ENCODE measurements at regions not wholly inside any gene's neighbourhood (a gene's known extent, or its start where the extent isn't known, plus 50 kb on each side); places are given as distances from the start of the nearest gene placed in this dataset.

DNA sequence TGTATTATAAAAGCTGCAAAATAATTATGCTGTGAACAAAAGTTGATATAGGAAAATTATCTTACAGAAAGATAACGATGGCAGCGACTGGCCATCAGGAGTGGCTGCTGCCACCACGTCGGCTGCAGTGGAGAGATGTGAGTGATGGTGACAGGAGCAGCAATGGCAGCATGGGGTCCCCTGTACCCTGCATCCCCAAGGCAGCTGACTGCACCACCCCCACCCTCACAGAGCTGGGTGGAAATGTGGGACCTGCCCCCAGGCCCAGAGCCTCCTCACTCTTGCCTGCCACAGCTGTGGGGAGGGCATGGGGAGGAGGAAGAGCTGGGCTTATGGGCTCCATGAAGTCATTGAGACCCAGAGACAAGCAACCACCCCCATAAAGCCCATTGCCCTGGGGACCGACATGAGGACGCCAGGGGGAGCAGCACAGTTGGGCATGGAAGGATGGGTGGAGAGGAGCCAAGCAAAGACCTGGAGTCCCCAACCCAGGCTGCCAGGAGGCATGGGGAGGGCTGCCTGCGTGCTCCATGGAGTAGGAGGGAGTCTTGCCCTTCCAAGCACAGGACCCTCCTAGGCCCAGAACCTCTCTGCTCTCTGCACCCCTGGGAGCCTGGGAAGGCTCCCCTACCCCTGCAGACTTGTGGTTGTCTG is 1090.5 kb downstream of the PCDH18 start:
- Histone ChIP-seq H3K4me1 (no peaks in the 10 kb centered on the region), H3K9me3 (no peaks in the 10 kb centered on the region), H3K4me3 (no peak overlapping the region), H3K27me3 (no peaks in the 10 kb centered on the region), H3K27ac (no peak overlapping the region), H3K36me3 (no peaks in the 10 kb centered on the region)
- ATAC-seq (no peak), DNase-seq (no peak)
- in situ Hi-C loops (cut with MboI; ENCODE audit: low sequenced_read_pairs in 4 of 4) (no loop called here), intact Hi-C loops (cut with DNase I; ENCODE audit: low total_unique reads) (no loop called here)
- TF ChIP-seq POLR2A (IDR thresholded peaks at IDR 0.05) = no peak
- TF ChIP-seq, protein P1, sequence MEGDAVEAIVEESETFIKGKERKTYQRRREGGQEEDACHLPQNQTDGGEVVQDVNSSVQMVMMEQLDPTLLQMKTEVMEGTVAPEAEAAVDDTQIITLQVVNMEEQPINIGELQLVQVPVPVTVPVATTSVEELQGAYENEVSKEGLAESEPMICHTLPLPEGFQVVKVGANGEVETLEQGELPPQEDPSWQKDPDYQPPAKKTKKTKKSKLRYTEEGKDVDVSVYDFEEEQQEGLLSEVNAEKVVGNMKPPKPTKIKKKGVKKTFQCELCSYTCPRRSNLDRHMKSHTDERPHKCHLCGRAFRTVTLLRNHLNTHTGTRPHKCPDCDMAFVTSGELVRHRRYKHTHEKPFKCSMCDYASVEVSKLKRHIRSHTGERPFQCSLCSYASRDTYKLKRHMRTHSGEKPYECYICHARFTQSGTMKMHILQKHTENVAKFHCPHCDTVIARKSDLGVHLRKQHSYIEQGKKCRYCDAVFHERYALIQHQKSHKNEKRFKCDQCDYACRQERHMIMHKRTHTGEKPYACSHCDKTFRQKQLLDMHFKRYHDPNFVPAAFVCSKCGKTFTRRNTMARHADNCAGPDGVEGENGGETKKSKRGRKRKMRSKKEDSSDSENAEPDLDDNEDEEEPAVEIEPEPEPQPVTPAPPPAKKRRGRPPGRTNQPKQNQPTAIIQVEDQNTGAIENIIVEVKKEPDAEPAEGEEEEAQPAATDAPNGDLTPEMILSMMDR (IDR thresholded peaks at IDR 0.05 in 4 of 5, conservative IDR thresholded peaks at IDR 0.05 in 1 of 5) = no peak

GRCh38 chr4:136438645-136439044 is 1093.6 kb downstream of the PCDH18 start:
- H3K27ac ChIP-seq = no peak overlapping the region
- no peak for TF ChIP-seq POLR2A (IDR thresholded peaks at IDR 0.05)
- TF ChIP-seq, protein P1 (IDR thresholded peaks at IDR 0.05 in 4 of 5, conservative IDR thresholded peaks at IDR 0.05 in 1 of 5) = no peak
- no peaks in the 10 kb centered on the region for H3K4me1 ChIP-seq
- H3K27me3 ChIP-seq = no peaks in the 10 kb centered on the region
- DNase-seq (no peak), ATAC-seq (no peak)
- H3K4me3 ChIP-seq = no peak overlapping the region
- intact Hi-C loops (cut with DNase I; ENCODE audit: low total_unique reads) = no loop called here
- H3K36me3 ChIP-seq = no peaks in the 10 kb centered on the region
- in situ Hi-C loops (cut with MboI; ENCODE audit: low sequenced_read_pairs in 4 of 4) = no loop called here
- H3K9me3 ChIP-seq = no peaks in the 10 kb centered on the region

- H3K9me3 ChIP-seq = no peaks in the 10 kb centered on the region
Observed at GRCh38 chr4:136424052-136424451, 1108.2 kb downstream of the PCDH18 start.

DNA sequence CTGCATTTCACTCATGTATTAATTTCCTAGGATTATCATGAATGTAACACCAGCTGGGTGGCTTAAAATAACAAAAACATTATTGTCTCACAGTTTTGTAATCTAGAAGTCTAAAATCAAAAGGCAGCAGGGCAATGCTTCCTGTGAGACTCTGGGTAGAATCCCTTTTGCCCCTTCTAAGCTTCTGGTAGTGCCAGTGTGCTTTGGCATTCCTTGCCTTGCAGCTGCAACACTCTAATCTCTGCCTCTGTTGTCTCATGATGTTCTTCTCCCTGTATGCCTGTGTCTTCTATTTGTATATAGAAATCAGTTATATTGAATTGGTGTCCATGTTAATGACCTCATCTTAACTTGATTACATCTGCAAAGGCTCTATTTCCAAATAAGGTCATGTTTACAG is 1117.3 kb downstream of the PCDH18 start:
- intact Hi-C loops (cut with DNase I; ENCODE audit: low total_unique reads) (no loop called here), in situ Hi-C loops (cut with MboI; ENCODE audit: low sequenced_read_pairs in 4 of 4) (no loop called here)
- Histone ChIP-seq H3K4me1 (no peaks in the 10 kb centered on the region), H3K9me3 (no peaks in the 10 kb centered on the region), H3K4me3 (no peak overlapping the region), H3K27me3 (no peaks in the 10 kb centered on the region), H3K27ac (no peak overlapping the region), H3K36me3 (no peaks in the 10 kb centered on the region)
- no peak for ATAC-seq
- TF ChIP-seq, protein P1 (IDR thresholded peaks at IDR 0.05 in 4 of 5, conservative IDR thresholded peaks at IDR 0.05 in 1 of 5) = no peak
- no peak for TF ChIP-seq POLR2A (IDR thresholded peaks at IDR 0.05)
- DNase-seq = no peak

More at GRCh38 chr4:136424052-136424451, 1108.2 kb downstream of the PCDH18 start:
- intact Hi-C loops (cut with DNase I; ENCODE audit: low total_unique reads) = no loop called here
- DNase-seq (no peak), ATAC-seq (no peak)
- H3K27me3 ChIP-seq = no peaks in the 10 kb centered on the region
- no peak overlapping the region for H3K4me3 ChIP-seq
- no peaks in the 10 kb centered on the region for H3K36me3 ChIP-seq
- in situ Hi-C loops (cut with MboI; ENCODE audit: low sequenced_read_pairs in 4 of 4) = no loop called here
- TF ChIP-seq, protein P1 (IDR thresholded peaks at IDR 0.05 in 4 of 5, conservative IDR thresholded peaks at IDR 0.05 in 1 of 5) = no peak
- no peak for TF ChIP-seq POLR2A (IDR thresholded peaks at IDR 0.05)
- no peaks in the 10 kb centered on the region for H3K4me1 ChIP-seq
- no peak overlapping the region for H3K27ac ChIP-seq

GRCh38 chr4:136412708-136413107 is 1119.6 kb downstream of the PCDH18 start:
- in situ Hi-C loops (cut with MboI; ENCODE audit: low sequenced_read_pairs in 4 of 4) = no loop called here

More at GRCh38 chr4:136412708-136413107, 1119.6 kb downstream of the PCDH18 start:
- Histone ChIP-seq H3K27me3 (no peaks in the 10 kb centered on the region), H3K27ac (no peak overlapping the region), H3K36me3 (no peaks in the 10 kb centered on the region), H3K9me3 (no peaks in the 10 kb centered on the region), H3K4me3 (no peak overlapping the region), H3K4me1 (no peaks in the 10 kb centered on the region)
- TF ChIP-seq, protein P1 (IDR thresholded peaks at IDR 0.05 in 4 of 5, conservative IDR thresholded peaks at IDR 0.05 in 1 of 5) = no peak
- no peak for TF ChIP-seq POLR2A (IDR thresholded peaks at IDR 0.05)
- no peak for ATAC-seq
- intact Hi-C loops (cut with DNase I; ENCODE audit: low total_unique reads) = no loop called here
- DNase-seq = no peak
